IMR-90 (cell line): ENCODE measurements at regions not wholly inside any gene's neighbourhood (a gene's known extent, or its start where the extent isn't known, plus 50 kb on each side); places are given as distances from the start of the nearest gene placed in this dataset.

Experiments used
- ATAC-seq: fragments of 200-7000 bp; cut with Tn5 transposase; 2 replicates; pipeline ENCODE4 v1.9.1; 2020; ENCODE audit warnings: low read depth, mild to moderate bottlenecking, moderate library complexity
- BruUV-seq: library from RNA; stranded (reverse); fragments of 400-500 nt; replicated peaks from 2 replicates; lab custom pipeline; 2021; lab: Mats Ljungman, UMichigan
- CTCF ChIA-PET: fragments of 300-600 bp; formaldehyde crosslinking; extraction: SDS; loops from one replicate; lab custom pipeline; 2021; ENCODE audit warnings: antibody characterized with exemption; lab: Yijun Ruan, JAX
- POLR2A ChIA-PET: fragments of 300-600 bp; sonication (Branson Sonifier 250); formaldehyde crosslinking; loops from one replicate; lab custom pipeline; 2022; ENCODE audit warnings: antibody characterized with exemption; ENCODE audit not compliant: unreplicated experiment; lab: Charles Lee
- DNase-seq: peaks from one replicate; pipeline ENCODE4 v3.0.0; 2013
- H2AFZ ChIP-seq: replicated peaks from 2 replicates; pipeline ENCODE3; 2013; ENCODE audit warnings: low read length, mild to moderate bottlenecking; ENCODE audit not compliant: poor library complexity
- H2AK5ac ChIP-seq: 2 replicates; pipeline ENCODE4 v1.6.1; 2013; ENCODE audit warnings: low read depth, low read length, inconsistent platforms
- H2AK9ac ChIP-seq: replicated peaks from 2 replicates; pipeline ENCODE3; 2013; ENCODE audit warnings: mild to moderate bottlenecking, low read depth, low read length, moderate library complexity; ENCODE audit not compliant: poor library complexity
- H2BK120ac ChIP-seq: 2 replicates; pipeline ENCODE4 v1.6.1; 2013; ENCODE audit warnings: low read depth, low read length, inconsistent platforms
- H2BK15ac ChIP-seq: 3 replicates; pipeline ENCODE4 v1.6.1; 2013; ENCODE audit warnings: low read depth, low read length, inconsistent platforms
- H2BK20ac ChIP-seq: 2 replicates; pipeline ENCODE4 v1.6.1; 2013; ENCODE audit warnings: low read depth, mild to moderate bottlenecking, inconsistent platforms, low read length, moderate library complexity
- H2BK5ac ChIP-seq: 2 replicates; pipeline ENCODE4 v1.6.1; 2013; ENCODE audit warnings: mild to moderate bottlenecking, low read depth, low read length, inconsistent platforms; ENCODE audit not compliant: poor library complexity, severe bottlenecking
- H3K14ac ChIP-seq: replicated peaks from 2 replicates; pipeline ENCODE4 v1.6.1; 2013; ENCODE audit warnings: low read depth, low read length, inconsistent platforms
- H3K18ac ChIP-seq: 2 replicates; pipeline ENCODE4 v1.6.1; 2013; ENCODE audit warnings: low read depth, low read length, control low read depth
- H3K23ac ChIP-seq: 2 replicates; pipeline ENCODE4 v1.6.1; 2013; ENCODE audit warnings: low read depth, low read length, inconsistent platforms
- H3K27ac ChIP-seq: 2 replicates; pipeline ENCODE4 v1.5.1; 2013; ENCODE audit warnings: mild to moderate bottlenecking, control low read depth, low read length; ENCODE audit not compliant: insufficient read depth
- H3K27me3 ChIP-seq: 2 replicates; pipeline ENCODE4 v1.6.1; 2013; ENCODE audit warnings: low read length; ENCODE audit not compliant: control insufficient read depth, insufficient read depth
- H3K36me3 ChIP-seq: 2 replicates; pipeline ENCODE4 v1.6.1; 2013; ENCODE audit warnings: low read length, mixed read lengths; ENCODE audit not compliant: control insufficient read depth, insufficient read depth
- H3K4ac ChIP-seq: 2 replicates; pipeline ENCODE4 v1.6.1; 2013; ENCODE audit warnings: low read depth, low read length, inconsistent platforms
- H3K4me1 ChIP-seq: 2 replicates; pipeline ENCODE4 v1.6.1; 2013; ENCODE audit warnings: low read length, mixed read lengths; ENCODE audit not compliant: control insufficient read depth, insufficient read depth
- H3K4me2 ChIP-seq: 2 replicates; pipeline ENCODE4 v1.6.1; 2013; ENCODE audit warnings: low read depth, mild to moderate bottlenecking, control low read depth, low read length, moderate library complexity
- H3K4me3 ChIP-seq: 2 replicates; pipeline ENCODE4 v1.5.1; 2013; ENCODE audit warnings: low read depth, mild to moderate bottlenecking, control low read depth, low read length, moderate library complexity; ENCODE audit not compliant: insufficient read depth
- H3K56ac ChIP-seq: 2 replicates; pipeline ENCODE4 v1.6.1; 2013; ENCODE audit warnings: low read length, inconsistent platforms; ENCODE audit not compliant: insufficient read depth; ENCODE audit errors: extremely low read depth
- H3K79me1 ChIP-seq, 2 experiments: 2 replicates each; pipeline ENCODE4 v1.6.1; 2013; ENCODE audit warnings: low read length in 2 of 2, inconsistent platforms in 1 of 2, low read depth in 1 of 2
- H3K9ac ChIP-seq: 2 replicates; pipeline ENCODE4 v1.6.1; 2013; ENCODE audit warnings: low read depth, low read length, control low read depth
- H3K9me1 ChIP-seq: 2 replicates; pipeline ENCODE4 v1.6.1; 2013; ENCODE audit warnings: low read length, inconsistent platforms; ENCODE audit not compliant: insufficient read depth
- H3K9me3 ChIP-seq: 2 replicates; pipeline ENCODE4 v1.6.1; 2013; ENCODE audit warnings: low read length; ENCODE audit not compliant: control insufficient read depth, insufficient read depth
- H4K20me1 ChIP-seq: 2 replicates; pipeline ENCODE4 v1.6.1; 2013; ENCODE audit warnings: low read length, inconsistent platforms; ENCODE audit not compliant: insufficient read depth
- H4K5ac ChIP-seq: 2 replicates; pipeline ENCODE4 v1.6.1; 2013; ENCODE audit warnings: mild to moderate bottlenecking, low read depth, low read length, control low read depth
- H4K8ac ChIP-seq, 2 experiments: 2 replicates each; pipeline ENCODE4 v1.6.1; 2013; ENCODE audit warnings: low read depth in 2 of 2, low read length in 2 of 2, control low read depth in 1 of 2, inconsistent platforms in 1 of 2
- H4K91ac ChIP-seq: 2 replicates; pipeline ENCODE4 v1.6.1; 2013; ENCODE audit warnings: low read depth, low read length, inconsistent platforms; ENCODE audit not compliant: insufficient read depth
- BHLHE40 ChIP-seq: fragments of 150-350 bp; IDR thresholded peaks from 2 replicates; pipeline ENCODE4 v1.6.1; 2016; ENCODE audit warnings: mild to moderate bottlenecking, low read depth, low read length
- CEBPB ChIP-seq: IDR thresholded peaks from 2 replicates; pipeline ENCODE4 v1.6.1; 2012; ENCODE audit warnings: low read depth, low read length, improper control_type of control experiment
- CHD1 ChIP-seq: IDR thresholded peaks from 2 replicates; pipeline ENCODE4 v1.6.1; 2012; ENCODE audit warnings: low read depth, low read length, improper control_type of control experiment
- MAZ ChIP-seq: IDR thresholded peaks from 2 replicates; pipeline ENCODE4 v1.6.1; 2012; ENCODE audit warnings: low read depth, mild to moderate bottlenecking, low read length, improper control_type of control experiment, moderate library complexity, borderline replicate concordance
- MXI1 ChIP-seq: IDR thresholded peaks from 2 replicates; pipeline ENCODE4 v1.6.1; 2012; ENCODE audit warnings: low read depth, mild to moderate bottlenecking, low read length, moderate library complexity, borderline replicate concordance
- NFE2L2 ChIP-seq: fragments of 150-350 bp; IDR thresholded peaks from 2 replicates; pipeline ENCODE4 v1.6.1; 2016; ENCODE audit warnings: low read depth, mild to moderate bottlenecking, low read length
- POLR2A ChIP-seq: IDR thresholded peaks from 2 replicates; pipeline ENCODE4 v1.6.1; 2012; ENCODE audit warnings: mild to moderate bottlenecking, low read depth, low read length
- RAD21 ChIP-seq: IDR thresholded peaks from 2 replicates; pipeline ENCODE4 v1.6.1; 2012; ENCODE audit warnings: low read length, improper control_type of control experiment
- RFX5 ChIP-seq: IDR thresholded peaks from 2 replicates; pipeline ENCODE4 v1.8.0; 2012; ENCODE audit warnings: low read depth, mild to moderate bottlenecking, low read length, moderate library complexity
- WGBS, 2 experiments: methylation state at CpG; one replicate each; pipeline versions ENCODE4 v1.1.5 to v1.1.7; 2013; ENCODE audit warnings: missing lambda C conversion rate in 2 of 2; ENCODE audit not compliant: insufficient read length in 1 of 2; ENCODE audit errors: extremely low coverage in 2 of 2; 5-methylcytosine and 5-hydroxymethylcytosine counted together
- dilution Hi-C: fragments of 300-500 bp; cut with HindIII; formaldehyde crosslinking; loops from one replicate; pipeline ENCODE4 v1.14.3; 2018; ENCODE audit warnings: low sequenced_read_pairs; ENCODE audit not compliant: unreplicated experiment
- in situ Hi-C: fragments of 300-500 bp; cut with MboI; formaldehyde crosslinking; loops from 3 replicates; pipeline ENCODE4 v1.14.3; 2019; ENCODE audit warnings: low sequenced_read_pairs, inconsistent platforms, mixed read lengths
- intact Hi-C: fragments of 100-400 bp; cut with micrococcal nuclease; formaldehyde crosslinking; loops from 2 replicates; pipeline ENCODE4 v1.10.0; 2022
- TF ChIP-seq, protein P1 (sequence below): fragments of 150-350 bp; IDR thresholded peaks from 2 replicates; pipeline ENCODE4 v1.6.1; 2017; ENCODE audit warnings: mild to moderate bottlenecking, antibody characterized with exemption, low read length, low read depth

- intact Hi-C loops (no loop called here), in situ Hi-C loops (no loop called here), dilution Hi-C loops (no loop called here)
- H3K36me3 ChIP-seq: no peaks in the 10 kb centered on the region
- no peak overlapping the region for H3K23ac ChIP-seq
- no peak overlapping the region for H3K56ac ChIP-seq
- H3K27me3 ChIP-seq: no peaks in the 10 kb centered on the region
- H4K5ac ChIP-seq: no peak overlapping the region
- H3K79me1 ChIP-seq: no peaks in the 10 kb centered on the region
- TF ChIP-seq NFE2L2 (no peak), POLR2A (no peak), RFX5 (no peak), RAD21 (no peak), MXI1 (no peak), CEBPB (no peak), MAZ (no peak), BHLHE40 (no peak), CHD1 (no peak)
- TF ChIP-seq, protein P1, sequence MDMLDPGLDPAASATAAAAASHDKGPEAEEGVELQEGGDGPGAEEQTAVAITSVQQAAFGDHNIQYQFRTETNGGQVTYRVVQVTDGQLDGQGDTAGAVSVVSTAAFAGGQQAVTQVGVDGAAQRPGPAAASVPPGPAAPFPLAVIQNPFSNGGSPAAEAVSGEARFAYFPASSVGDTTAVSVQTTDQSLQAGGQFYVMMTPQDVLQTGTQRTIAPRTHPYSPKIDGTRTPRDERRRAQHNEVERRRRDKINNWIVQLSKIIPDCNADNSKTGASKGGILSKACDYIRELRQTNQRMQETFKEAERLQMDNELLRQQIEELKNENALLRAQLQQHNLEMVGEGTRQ: no peak
- no peaks in the 10 kb centered on the region for H3K4me1 ChIP-seq
- no peak for ATAC-seq
- no peaks in the 10 kb centered on the region for H3K9me1 ChIP-seq
- BruUV-seq: no TSS peak
- H4K8ac ChIP-seq: no peak overlapping the region
- no peak overlapping the region for H3K4me2 ChIP-seq
- no peak overlapping the region for H4K91ac ChIP-seq
- no peak overlapping the region for H3K14ac ChIP-seq
- H4K20me1 ChIP-seq: no peaks in the 10 kb centered on the region
- no peak overlapping the region for H2AK9ac ChIP-seq
- H2AK5ac ChIP-seq: no peak overlapping the region
- no peak overlapping the region for H3K4me3 ChIP-seq
- H3K27ac ChIP-seq: no peak overlapping the region
- H3K4ac ChIP-seq: no peak overlapping the region
- H3K9ac ChIP-seq: no peak overlapping the region
- H2BK15ac ChIP-seq: no peak overlapping the region
- no peak overlapping the region for H2BK5ac ChIP-seq
- no peak overlapping the region for H2BK20ac ChIP-seq
- H3K18ac ChIP-seq: no peak overlapping the region
- H2AFZ ChIP-seq: no peak overlapping the region
- 0 out of 2 replicates have a peak, but pooled peaks cover 2% of the 10 kb centered on the region for H3K9me3 ChIP-seq
- H2BK120ac ChIP-seq: no peak overlapping the region
- POLR2A ChIA-PET: no interaction called here
- CTCF ChIA-PET: no interaction called here
- DNase-seq: no peak
- no CpG with 5 or more reads among the region's 6 CpGs for WGBS, 2 experiments
Measured at GRCh38 chr1:208559597-208560329, 315.6 kb upstream of the PLXNA2 start.
